HG03432 (cell line): ENCODE measurements at regions not wholly inside any gene's neighbourhood (a gene's known extent, or its start where the extent isn't known, plus 50 kb on each side); places are given as distances from the start of the nearest gene placed in this dataset.
"Not testable (repeated sequence)": the region's sequence is repeated elsewhere in the genome, so short reads cannot be mapped to it uniquely, and the experiment has no call there.

ENCODE experiments used
- ATAC-seq: cut with Tn5 transposase; IDR thresholded peaks from one replicate; pipeline ENCODE4 v1.9.1; 2021; ENCODE audit warnings: mild to moderate bottlenecking, moderate library complexity; ENCODE audit not compliant: unreplicated experiment

DNA sequence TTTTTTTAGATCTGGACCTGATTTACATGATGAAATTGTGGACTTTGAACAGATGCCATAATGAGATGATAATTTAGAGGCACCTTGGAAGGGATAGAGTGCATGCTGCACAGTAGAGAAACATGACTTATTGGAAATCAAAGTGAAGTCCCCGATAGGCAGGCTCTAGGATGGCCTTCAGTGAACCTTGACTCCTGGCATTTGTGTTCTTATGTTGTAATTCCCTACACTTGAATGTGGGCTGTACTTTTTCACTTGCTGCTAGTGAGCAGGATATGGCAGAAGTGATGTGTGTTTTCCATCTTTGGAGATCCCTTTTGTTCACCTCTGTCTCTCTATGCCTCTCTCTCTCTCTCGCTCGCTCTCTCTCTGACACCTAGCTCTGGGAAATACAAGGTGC, 1614.6 kb downstream of the PCDH9 start:
- ATAC-seq, result no peak

DNA sequence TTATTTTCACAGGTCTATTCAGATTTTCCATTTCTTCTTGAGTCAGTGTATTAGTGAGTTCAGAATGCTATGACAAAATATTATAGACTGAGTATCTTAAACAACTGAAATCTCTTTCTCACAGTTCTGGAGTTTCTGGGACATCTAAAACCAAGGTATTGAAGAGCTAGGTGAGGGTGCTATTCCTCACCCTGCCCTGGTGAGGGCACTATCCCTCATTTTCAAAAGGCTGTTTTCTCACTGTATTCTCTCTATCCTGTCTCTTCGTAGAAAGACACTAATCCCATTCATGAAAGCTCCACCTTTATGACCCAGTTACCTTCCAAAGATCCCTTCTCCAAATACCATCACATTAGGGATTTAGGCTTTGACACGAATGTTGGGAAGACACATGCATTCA, 1617.1 kb downstream of the PCDH9 start:
- no peak for ATAC-seq

DNA sequence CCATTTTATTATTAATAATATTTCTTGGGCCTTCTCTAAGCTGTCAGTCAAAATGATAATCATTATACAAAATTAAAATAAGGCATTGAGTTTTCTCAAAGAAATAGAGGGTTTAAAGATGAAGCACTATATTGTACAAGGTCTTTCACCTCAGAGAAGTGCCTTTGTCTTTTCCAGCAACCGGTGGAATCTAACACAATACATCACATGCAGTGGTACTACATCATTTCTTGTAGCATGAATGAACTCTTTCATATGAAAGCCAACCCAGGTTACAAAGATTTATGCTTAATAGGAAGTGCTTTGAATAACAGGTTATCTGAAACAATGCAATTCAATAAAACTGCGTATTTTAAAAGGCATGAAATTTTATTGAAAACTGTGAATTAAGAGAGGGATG, 1620.8 kb downstream of the PCDH9 start:
- no peak for ATAC-seq

DNA sequence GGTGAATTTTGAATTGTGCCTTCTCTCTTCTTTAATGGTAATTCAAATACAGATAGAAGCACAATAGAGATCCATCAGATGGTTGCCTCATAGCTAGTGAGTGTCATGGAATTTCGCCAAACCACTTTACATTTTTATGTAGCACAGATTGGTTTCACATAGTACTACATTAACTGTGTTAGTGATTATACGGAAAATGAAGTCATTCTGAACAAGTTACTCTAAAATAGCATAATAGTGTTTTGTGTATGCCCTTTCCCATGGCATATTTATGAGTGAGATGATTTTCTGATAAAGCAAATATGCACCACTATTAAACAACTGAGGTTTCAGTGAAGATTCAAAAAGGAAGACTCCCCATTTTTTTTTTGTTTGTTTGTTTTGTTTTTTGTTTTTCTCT, 1623.5 kb downstream of the PCDH9 start:
- ATAC-seq, result no peak

DNA sequence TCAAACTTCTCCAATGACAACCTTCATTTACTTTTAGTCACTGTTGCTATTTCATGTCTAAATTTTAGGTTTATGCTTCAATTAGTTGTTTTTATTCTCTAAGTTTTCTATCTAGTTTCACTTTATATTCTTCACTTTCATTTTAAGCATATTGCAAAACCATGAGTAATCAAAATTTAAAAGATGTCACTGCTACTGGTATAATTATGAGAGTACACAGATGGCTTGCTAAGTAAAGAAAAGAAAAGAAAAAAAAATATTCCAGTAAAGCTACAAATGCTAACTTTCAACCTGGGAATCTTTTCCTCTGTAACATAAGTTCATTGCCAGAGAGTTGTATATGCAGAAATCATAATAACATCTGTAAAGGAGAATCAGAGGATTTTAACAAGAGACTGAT, 1624.7 kb downstream of the PCDH9 start:
- ATAC-seq, result no peak

DNA sequence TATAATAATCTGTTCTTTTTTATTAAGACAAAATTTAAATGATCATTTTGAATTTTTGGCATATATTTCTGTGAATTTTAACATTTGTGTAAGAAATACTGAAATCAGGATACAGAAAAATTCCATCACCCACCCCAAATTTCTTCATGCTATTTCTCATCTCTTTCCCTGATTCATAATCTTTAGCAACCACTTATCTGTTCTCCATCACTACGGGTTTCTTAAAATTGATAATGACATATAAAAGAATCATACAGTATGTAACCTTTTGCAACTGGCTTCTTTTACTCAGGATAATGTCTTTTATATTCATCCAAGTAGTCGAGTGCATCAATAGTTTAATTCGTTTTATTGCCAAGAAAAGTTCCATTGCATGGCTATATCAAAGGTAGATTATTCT, 1627.0 kb downstream of the PCDH9 start:
- no peak for ATAC-seq

DNA sequence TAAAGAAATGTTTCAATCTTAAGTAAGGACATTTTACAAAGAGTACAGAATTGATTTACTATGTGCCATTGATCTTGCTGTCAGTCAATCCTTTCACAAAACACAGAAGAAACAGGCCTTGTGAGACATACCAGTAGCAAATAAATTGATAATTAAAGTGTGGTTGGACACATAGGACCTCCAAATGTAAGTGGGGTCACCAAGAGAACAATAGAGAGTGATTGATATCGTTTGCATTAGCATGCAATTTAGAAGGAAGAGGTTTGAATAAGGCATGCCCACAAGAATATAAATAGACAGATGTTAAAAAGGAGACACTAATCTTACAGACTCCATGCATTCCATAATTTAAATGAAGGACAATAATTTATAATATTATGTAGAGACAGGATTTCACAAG, 1628.3 kb downstream of the PCDH9 start:
- ATAC-seq, result no peak

DNA sequence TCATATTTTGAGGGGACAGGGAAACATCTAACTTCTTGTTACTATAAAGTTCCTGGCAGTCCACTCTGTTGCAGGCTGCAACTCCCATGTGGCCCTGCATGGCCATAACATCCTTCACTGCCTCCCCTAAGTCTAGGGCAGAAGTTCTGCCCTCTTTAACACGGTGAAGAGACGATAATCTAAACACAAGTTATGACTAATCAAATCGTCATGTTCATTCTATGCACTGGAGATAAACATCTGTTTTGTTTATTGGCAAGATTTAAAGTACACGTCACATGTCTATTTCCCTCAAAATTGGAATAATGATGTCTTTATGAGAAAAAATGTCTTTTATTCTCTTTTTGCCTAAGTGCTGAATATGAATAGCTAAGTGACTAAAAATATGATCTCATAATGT, 1629.4 kb downstream of the PCDH9 start:
- no peak for ATAC-seq

DNA sequence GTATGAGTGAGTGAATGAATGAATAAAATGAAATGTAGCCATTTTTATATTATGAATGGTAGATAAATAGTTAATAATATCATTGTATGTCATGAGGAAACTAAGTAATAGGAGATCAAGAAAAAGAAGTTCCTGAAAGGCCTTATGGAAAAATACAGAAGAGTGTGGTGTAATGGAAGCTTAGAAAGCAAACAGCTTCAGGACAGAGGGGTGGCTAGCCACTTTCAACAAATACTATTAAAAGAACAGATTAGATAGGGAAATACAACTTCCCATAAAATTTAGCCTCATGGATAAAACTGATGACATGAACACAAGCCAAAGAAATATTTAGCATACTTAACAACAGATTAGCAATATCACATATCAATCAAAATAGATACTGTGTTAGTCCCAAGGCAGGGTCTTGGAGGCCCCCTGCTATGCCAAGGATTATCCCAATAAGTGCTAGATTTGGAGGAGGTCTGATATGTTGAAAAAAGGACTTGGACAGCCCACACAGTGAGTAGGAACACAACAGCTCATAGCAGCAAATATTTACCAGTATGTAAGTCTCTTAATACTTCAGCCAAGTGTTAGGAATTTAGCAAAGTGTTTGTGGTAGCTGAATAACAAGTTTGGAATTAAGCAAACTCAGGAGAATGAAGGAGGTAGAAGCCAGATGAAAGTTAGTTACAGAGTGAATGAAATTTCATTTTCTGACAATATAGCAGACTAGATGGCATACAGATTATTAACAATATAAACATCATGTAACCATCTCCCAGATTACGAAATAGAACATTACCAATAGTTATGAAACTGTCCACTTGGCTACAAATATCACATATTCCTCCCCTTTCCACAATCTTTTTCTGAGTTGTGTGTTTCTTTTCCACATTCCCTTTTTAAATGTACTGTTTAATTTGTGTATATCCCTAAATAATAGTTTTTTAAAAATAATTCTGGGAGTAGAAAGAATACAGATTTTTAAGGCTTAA, 1632.0 kb downstream of the PCDH9 start:
- ATAC-seq, result no peak

DNA sequence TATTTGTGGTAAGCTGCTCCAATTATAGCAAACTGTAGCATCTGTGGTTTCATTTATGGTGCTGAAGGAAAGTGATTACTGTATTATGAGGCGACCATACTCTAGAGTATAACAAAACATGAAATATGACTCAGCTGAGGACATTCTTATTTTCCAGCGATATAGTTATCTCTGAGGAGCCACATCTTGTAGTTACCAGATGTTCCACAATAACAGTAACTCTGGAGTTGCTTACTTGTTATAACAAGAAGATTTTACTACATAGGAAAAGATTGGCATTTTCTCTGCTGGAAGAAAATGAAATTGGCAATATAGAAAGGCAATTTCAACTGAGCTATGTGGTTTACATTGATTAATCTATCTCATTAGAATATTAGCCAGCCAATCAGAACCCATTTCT, 1634.2 kb downstream of the PCDH9 start:
- no peak for ATAC-seq

DNA sequence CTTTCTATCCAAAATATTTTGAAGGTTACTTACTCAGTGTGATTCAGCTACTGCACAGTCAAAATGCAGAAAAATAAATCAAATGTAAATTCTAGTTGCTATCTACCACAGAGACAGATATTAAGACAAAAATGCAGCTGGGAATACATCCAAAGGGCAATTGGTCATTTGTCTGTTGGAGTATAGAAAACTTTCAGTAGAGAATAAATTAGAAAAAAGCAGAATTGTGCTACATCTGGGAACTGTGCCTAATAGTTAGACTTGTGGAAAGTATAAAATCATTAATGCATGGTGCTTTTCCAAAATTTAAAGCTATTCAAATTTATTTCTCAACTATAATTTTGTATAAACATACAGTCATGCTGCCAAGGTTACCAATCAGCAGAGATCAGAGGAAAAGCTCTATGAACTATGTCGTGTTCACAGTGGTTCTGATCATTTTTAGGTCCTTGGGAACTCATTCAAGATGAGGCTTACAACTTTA, 1635.8 kb downstream of the PCDH9 start:
- no peak for ATAC-seq

DNA sequence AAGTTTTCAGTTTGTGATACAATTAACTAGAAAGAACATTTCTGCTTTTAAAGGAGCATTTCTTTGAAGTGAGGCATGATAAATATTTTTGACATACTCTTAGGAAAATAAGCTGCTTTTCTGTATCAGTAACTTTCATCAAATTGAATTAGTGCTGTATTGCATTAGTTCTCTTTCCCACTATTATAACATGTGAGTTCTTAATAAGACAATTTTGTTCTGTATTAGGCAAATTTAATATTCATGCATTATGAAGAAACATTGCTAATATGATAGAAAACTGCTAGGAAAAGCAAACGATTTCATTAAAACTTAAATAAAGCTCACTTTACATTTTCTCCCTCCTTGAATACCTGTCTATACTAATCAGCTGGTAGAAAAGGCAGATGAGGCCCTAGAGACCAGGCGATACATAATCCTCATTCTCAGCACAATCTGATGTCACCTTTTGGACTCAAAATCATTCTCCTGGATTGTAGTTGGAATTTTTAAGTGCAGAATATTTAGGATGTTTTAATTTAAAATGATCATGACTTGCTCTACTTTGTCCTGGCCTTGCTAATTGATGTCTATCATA, 1636.8 kb downstream of the PCDH9 start:
- no peak for ATAC-seq

DNA sequence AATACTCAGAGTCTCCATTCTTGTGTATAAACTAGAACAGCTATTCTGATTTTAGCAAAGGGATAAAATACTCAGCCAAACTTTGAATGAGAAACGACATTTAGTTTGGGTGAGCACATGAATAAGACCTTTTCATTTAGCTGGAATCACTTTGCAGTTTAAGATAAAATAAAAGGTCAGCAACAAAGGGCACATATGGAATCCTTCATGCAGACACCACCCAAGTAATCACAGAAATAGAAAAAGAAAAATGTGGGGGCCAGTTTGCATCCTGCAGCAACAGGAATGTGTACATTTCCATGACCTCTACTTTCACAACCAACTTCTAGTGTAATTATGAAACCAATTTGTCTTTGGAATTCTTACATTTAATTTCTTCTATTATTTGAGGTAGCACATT, 1637.4 kb downstream of the PCDH9 start:
- no peak for ATAC-seq

DNA sequence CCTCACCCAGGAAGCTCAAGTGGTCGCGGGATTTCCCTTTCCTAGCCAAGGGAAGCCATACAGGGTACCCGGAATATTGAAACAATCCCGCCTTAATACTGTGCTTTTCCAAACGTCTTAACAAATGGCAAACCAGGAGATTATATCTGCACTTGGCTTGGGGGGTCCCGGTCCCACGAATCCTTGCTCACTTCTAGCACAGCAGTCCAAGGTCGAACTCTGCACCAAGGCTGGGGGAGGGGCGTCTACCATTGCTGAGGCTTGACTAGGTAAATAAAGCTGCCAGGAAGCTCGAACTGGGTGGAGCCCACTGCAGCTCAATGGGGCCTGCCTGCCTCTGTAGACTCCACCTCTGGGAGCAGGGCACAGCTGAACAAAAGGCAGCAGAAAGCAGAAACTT, 1644.8 kb downstream of the PCDH9 start:
- ATAC-seq, result no peak

DNA sequence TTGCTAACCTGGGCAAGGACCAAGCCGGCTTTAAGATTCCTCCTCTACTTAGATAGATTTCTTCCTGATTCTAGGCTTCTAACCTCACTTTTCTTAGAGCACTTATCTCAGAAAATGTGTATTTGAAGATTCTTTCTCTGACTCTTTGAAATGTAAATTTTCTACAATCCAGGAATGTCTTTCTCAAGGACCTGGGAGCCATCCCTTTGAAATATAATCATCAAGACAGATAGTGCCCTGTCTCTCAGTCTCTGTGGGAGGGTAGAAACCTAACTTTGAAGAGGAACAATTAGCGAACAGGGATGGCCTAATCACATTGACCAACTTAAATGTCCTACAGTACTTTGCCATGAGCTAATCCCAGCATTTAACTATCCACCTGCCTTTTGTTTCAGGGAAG, 1646.0 kb downstream of the PCDH9 start:
- no peak for ATAC-seq

DNA sequence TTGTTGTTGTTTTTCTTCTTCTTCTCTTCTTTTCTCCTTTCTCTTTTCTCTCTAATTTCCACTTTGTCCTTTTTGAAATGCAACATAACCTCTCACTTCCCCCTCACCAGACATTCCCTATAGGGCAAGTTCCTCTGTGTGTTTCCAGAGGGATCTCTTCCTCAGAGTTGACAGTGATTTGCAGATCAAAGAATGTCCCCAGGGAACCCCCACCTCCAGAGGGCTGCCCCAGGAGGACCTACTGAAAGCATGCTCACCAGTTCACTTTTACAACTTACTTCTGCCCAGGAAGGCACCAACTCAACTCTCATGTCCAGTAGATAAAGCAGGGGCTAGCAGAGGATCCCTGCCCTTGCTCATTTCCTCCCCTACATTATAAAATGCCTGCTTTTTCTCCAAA, 1648.0 kb downstream of the PCDH9 start:
- no peak for ATAC-seq

DNA sequence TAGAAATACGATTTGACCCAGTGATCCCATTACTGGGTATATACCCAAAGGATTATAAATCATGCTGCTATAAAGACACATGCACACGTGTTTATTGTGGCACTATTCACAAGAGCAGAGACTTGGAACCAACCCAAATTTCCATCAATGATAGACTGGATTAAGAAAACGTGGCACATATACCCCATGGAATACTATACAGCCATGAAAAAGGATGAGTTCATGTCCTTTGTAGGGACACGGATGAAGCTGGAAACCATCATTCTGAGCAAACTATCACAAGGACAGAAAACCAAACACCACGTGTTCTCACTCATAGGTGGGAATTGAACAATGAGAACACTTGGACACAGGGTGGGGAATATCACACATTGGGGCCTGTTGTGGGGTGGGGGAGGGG, 1665.6 kb downstream of the PCDH9 start:
- ATAC-seq, result not testable (repeated sequence)

DNA sequence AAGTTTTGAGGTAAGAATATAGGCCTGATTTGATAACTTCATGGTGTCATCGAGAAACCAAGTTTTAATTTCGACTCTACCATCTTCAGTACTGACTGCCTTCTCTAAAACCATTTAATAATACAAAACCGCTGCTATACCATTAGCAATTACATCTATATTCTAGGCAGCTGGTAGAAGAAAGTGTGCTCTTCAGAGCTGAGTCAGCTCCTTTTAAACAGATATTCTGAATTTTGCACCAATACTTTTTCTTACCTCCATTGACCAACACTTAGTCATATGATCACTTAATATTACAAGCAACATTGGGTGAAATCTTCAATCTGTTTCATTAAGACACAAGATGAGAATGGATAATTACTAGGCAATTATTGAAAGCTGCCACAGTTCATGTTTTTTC, 1667.8 kb downstream of the PCDH9 start:
- no peak for ATAC-seq

DNA sequence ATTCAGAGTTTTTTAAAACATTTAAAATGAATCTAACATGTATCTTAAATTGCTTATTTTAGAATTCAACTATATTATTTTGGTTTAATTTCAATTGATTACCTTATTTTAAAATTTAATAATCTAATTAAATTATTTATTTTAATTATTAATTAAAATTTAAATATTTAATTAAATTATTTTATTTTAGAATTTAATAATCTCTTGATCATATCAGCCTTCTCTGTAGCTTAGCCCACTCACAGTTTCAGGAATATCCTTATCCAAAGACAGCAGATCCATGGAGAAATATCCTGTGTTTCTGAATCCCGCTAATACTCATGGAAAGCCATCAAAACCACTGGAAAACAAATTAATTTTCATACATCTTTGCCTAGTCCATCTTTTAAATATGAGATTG, 1669.2 kb downstream of the PCDH9 start:
- no peak for ATAC-seq

DNA sequence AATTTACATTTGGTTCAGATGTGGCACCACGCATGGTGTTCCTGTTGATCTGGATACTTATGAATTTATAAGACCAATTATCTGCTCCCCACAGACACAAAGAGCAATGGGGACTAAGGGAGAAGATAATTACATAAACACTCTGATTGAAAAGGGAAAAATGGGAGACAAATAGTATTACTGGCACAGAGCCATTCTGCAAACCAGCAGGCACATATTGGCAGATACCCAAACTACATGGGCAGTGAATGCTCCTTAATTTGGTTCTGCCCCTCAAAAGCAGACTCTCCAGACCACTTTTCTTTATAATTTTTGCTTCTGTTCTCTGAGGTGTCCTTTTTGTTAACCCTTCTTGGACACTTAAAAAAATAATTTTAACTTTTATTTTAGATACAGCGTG, 1674.2 kb downstream of the PCDH9 start:
- no peak for ATAC-seq

DNA sequence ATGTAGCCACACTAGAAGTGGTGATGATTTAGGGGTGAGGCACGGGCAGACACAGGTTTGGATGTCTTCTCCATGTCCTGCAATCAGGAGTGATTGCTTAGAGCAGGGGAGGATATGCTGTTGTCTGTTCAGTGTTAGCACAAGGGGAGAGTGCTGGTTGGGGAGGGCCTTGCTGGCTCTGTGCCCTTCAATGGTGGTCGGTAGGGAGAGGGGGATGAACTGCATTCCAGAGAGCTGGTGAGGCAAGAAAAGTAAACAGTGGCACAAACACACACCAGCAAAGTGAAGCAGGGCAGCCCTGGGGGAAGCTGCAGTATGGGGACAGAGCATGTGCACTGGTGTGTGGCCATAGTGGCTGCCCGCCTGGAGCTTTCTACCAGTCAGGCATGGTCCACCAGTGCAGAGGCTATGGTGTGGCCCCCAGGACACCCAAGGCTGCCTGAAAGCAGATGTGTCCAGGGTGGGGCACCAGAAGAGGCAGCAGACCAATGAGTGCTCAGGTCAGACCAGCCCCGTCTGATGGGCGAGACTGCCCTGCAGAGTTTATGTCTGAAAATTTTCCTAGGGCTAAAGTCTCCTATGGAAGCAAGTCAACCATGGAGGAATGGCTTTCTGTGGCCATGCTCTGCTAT, 1676.9 kb downstream of the PCDH9 start:
- ATAC-seq, result no peak

DNA sequence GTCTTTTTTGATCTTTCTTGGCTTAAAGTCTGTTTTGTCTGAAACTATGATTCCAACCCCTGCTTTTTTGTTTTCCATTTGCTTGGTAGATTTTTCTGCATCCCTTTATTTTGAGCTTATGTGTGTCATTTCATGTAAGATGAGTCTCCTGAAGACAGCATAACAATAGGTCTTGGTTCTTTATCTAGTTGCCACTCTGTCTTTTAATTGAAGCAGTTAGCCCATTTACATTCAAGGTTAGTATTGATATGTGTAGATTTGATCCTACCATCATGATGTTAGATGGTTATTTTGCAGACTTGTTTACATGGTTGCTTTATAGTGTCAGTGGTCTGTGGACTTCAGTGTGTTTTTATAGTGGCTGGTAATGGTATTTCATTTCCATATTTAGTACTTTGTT, 1678.9 kb downstream of the PCDH9 start:
- ATAC-seq, result no peak
